Activated T-helper 1 cell treated with anti-CD3 and anti-CD28 coated beads, Interleukin-2, amount 50 U/mL, for 16 hours (primary cell): ENCODE measurements at regions not wholly inside any gene's neighbourhood (a gene's known extent, or its start where the extent isn't known, plus 50 kb on each side); places are given as distances from the start of the nearest gene placed in this dataset.
"Not testable (repeated sequence)": the region's sequence is repeated elsewhere in the genome, so short reads cannot be mapped to it uniquely, and the experiment has no call there.

Experiments used
- DNase-seq, 2 donors: peaks; one replicate each; pipeline ENCODE4 v3.0.0-alpha.2; 2020; ENCODE audit warnings: low read depth in 1 of 2, low spot score in 1 of 2

DNA sequence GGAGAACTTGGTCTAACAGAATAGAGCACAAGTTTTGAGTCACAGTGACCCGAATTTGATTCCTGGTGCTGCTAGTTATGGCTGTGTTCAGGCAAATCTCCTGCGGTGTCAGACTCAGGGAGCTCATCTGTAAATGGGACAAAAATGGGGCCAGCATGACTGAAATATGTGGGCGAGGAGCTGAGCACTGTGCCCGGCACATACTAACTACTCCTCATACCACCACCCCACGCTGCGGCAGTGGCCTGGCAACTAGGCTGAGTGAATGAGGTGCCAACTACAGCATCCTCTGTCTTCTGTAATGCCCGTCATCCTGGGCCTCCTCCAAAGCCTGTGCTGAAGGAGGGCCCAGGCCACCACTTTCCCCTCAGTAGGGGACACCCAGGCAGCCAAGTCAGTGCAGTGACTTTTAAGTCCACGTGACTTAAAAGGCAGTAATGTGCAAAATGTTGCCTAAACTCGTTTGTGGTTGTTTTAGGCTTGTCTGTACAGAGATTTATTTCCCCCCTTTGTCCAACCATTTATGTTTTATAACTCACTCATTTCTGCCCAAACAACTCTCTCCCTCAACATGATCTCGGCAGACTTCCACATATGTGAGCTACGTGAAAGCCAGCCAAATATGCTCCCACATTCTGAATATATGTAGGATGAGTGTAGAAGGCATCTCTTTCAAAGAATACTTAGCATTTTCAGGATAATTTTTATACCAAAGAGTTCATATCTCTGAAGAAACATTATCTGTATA lies 773.7 kb downstream of the TSN start:
- no peak for DNase-seq

GRCh38 chr2:122530814-122531213 lies 775.4 kb downstream of the TSN start:
- DNase-seq, result no peak

DNA sequence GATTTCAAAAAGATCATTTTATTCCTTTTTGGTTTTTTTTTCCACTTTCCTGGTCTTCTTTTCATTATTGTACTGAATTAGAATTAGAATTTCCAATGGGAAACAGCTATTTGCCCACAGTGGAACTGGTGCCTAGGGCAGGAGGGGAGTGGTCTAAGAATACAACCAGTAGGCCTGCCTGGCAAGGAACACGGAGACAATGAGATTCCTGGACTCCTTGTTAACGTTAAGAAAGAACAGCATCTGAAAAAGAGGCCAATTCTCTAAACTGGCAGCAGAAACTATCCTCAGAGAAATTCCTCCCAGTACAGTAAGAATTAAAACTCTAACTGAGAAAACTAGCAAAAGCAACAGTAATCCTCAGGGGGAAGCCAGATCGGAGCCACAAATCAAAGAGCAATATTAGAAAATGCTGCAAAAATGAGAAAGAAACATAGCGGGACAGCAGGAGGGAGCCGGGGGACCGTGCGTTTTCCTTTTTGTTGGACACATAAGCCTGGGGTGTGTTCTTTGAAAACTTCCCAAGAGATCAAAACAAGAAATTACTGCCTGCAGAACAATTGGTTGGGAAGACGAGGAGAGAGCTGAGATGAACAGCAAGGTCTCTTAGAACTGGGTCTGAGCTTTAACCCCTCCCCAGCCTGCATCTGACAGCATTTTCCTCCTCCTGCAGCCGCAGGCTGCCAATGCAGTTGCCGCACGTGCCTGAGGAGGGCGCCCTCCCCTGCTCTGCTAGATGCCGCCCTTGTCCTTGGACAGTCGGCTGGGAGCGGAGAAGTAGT lies 776.0 kb downstream of the TSN start:
- no peak for DNase-seq

DNA sequence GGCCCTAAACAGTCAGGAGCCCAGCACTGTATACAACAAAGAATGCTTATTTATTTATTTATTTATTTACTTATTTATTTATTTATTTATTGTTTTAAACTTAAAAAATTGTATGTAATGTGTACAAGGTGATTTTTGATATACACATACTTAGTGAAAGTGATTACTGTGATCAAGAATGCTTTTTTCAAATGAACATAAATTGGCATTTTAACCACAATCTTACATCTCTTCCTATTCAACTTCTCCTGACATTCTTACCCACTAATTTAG lies 776.6 kb downstream of the TSN start:
- no peak for DNase-seq

DNA sequence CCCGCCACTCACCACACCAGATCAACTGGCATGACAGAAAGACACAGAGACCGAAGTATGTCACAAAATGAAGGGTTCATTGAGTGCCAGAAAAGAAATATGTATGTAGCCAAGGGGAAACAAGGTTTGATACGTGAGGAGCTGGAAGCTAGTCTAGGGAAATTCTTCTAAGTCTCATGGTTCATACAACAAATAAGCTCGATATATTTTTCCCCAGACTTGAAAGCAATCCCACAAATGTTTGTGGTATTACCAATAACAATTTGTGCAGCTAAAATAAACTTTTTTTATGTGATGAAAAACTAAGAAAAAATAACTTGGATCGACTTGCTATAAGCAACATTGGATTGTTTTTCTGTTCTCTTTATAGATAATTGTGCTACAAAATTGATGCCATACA lies 777.0 kb downstream of the TSN start:
- no peak for DNase-seq

- no peak for DNase-seq
These were observed 780.6 kb downstream of the TSN start for GRCh38 chr2:122535960-122536505.

- no peak for DNase-seq
These were observed 783.9 kb downstream of the TSN start for GRCh38 chr2:122539311-122539710.

DNA sequence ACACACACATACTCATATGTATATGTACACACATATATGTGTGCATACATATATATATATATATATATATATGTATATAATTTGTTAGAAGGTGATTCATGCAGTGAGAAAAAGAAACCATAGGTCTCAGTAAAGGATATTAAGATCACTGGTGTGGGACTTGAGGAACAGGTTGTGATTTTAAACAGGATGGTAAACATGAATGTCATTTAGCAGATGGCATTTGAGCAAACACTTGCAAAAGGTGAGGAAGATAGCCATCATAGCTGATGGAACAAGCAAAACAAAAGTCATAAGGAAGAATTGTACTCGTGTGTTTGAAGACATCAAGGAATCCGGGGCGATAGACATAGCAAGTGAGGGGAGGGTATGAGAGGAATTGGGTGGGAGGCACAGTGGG lies 784.5 kb downstream of the TSN start:
- no peak for DNase-seq

- no peak for DNase-seq
These were observed 786.8 kb downstream of the TSN start for GRCh38 chr2:122542236-122542635.

- no peak for DNase-seq
These were observed 787.2 kb downstream of the TSN start for GRCh38 chr2:122542646-122543045.

DNA sequence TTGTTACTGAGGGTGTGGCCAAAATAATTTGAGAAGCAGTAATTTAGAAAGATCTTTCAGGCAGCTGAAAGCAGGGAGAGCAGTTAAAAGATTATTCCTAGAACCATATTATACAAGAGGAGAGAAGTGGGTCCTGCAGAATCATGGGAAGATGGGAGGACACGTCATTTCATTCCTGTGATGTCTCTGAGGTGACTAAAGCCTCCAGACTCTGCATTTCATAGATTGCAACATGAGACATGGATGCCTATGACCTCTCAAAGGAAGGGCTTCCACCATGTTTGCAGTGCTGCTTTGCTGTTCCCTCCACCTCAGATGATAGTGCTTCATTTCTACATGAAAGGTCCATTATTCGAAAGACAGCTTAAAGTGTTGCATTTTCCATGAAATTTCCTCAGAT lies 788.4 kb downstream of the TSN start:
- DNase-seq, result no peak

- DNase-seq, result no peak
These were observed 790.4 kb downstream of the TSN start for GRCh38 chr2:122545821-122546220.

DNA sequence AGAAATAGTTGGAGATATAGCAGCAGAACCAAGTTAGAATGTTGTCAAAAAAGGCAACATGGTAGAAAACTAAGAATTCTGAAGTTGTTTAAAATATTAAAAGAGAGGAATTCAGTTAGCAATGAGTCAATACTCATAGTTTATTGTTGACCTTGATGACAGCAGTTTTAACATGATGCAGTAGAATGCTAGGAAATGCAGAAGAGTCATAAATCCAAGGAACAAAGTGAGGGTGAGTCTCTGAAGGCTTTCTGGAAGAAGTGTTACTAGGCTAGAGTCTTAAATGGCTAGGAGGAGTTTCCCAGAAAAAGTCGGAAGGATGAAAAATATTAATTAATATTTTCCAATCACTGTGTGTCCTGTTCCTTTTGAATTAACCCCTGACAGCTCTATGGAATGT lies 807.3 kb downstream of the TSN start:
- no peak for DNase-seq

DNA sequence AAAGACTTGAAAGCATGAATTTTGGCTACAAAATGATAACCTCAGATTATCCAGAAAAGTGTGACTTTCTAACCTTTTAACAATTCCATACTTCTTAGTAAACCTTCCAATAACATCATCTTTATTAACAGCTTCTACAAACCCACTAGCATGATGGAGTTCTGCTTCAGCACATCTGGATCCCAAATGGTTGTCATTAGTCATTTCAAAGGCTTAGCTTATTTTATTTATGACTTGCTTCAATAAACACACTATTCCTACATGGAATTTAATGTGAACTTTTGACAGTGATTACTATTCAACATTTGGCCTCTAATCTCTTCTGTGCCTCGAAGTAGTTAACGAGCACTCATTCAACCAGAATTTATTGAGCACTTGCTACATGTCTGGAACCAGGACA lies 808.3 kb downstream of the TSN start:
- DNase-seq, result no peak

- DNase-seq, result no peak
These were observed 809.4 kb downstream of the TSN start for GRCh38 chr2:122564843-122565242.

DNA sequence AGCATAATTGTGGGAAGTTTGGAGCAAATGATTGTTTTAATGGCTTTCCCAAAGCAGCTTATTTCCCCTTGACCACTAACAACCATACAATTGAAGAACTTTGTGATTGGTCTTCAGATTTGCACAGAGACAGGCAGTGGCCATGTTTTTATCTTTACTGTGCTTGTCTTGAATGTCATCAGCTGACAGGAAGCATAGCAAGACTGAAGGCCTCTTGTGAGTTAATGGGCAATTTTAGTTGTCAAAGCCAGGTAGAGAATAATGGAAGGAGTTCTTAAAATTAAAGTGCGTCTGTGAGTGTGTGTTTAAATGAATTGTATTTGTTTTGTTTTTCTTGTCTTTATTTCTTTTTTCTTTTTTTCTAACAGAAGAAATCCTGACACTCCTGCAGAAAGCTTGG lies 809.9 kb downstream of the TSN start:
- DNase-seq, result no peak

DNA sequence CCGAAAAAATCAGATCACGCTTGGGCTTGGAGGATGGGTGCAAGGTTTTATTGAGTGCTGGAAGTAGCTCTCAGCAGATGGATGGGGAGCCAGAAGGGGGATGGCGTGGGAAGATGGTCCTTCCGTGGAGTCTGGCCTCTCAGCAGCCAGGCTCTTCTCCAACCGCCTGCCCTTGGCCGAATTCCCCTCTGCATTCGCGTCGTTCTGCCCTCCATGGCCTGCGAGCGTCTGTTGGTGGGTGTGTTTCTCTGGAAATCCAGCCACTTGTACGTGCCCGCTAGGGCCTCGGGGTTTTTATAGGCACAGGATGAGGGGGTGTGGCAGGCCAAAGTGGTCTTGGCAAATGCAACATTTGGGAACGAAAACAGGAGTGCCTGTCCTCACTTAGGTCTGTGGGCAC lies 815.2 kb downstream of the TSN start:
- no peak for DNase-seq

DNA sequence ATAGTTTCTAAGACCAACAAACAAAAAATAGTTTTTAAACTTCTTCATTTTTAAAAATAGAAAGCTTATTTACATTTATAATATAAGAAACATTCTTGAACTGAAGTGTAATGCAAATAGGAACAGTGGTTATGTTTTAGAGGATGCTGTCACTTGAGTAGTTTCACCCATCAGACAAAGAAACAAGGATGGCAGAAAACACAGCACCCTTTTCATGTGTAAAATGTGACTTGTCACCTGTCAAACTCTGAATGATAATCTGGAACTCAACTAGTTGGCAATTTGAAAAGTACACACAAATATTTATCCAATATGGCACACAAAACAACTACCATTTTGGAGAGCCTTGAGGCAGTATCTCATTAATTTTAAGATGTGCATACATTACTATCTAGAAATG lies 816.0 kb downstream of the TSN start:
- DNase-seq, result not testable (repeated sequence)

DNA sequence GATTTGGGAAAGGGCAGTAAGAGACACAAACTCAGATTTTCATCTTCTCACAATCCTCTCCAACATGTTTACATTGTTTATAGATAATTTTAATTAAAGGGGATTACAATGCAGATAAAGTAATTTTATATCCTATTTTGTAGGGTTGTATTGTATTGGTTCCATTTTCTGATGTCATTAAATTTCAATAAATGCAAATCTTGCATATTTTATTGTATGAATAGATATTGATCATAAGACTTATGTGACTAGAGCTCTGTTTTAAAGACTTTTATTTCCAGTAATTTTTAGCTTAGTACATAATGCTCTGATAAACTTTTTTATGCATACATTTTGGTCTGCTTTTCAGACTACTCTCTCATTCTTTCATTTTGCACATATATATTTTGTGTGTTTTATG lies 819.6 kb downstream of the TSN start:
- no peak for DNase-seq

GRCh38 chr2:122583159-122583917 lies 827.9 kb downstream of the TSN start:
- DNase-seq, result no peak

- no peak for DNase-seq
These were observed 835.1 kb downstream of the TSN start for GRCh38 chr2:122590524-122590923.

DNA sequence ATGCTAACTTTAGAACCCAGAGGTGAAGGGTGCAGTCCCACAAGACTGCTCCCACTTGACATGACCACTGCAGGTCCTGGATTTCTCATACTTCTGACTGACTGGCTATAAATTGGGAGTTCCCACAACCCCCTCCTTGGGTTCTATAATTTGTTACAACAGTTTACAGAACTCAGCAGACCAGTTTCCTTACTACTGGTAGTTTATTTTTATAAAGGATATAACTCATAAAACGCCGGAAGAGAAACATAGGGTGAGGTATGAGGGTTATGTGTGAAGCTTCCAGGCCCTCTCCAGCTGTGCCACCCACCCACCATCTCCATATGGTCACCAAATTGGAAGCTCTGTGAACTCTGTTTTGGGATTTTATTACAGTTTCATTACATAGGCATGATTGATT lies 839.6 kb downstream of the TSN start:
- no peak for DNase-seq
